Activated CD4-positive, alpha-beta T cell treated with anti-CD3 and anti-CD28 coated beads for 48 hours (primary cell): ENCODE measurements at regions not wholly inside any gene's neighbourhood (a gene's known extent, or its start where the extent isn't known, plus 50 kb on each side); places are given as distances from the start of the nearest gene placed in this dataset.
"Not testable (repeated sequence)": the region's sequence is repeated elsewhere in the genome, so short reads cannot be mapped to it uniquely, and the experiment has no call there.

Experiments used
- DNase-seq: peaks from one replicate; pipeline ENCODE4 v3.0.0-alpha.2; 2020

DNA sequence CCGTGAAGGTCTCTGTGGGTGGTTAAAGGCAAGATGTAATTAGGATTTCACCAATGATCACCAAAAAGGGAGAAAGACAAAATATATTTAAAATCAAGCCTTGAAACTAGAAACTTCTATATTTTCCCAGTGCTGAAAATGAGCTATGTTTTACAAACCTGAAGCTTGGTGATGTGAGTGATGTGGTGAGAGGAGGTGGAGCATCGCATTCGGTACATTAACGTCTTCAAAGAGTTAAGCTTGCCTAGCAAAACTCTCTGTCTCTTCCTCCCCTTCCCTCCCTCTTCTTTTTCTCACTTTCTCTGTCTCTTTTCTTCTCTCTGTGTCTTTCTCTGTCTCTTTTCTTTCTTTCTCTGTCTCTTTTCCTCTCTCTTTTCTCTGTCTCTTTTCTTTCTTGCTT lies 347.3 kb upstream of the IRX2 start:
- no peak for DNase-seq

- no peak for DNase-seq
These were observed 341.2 kb upstream of the IRX2 start for GRCh38 chr5:3092664-3093063.

DNA sequence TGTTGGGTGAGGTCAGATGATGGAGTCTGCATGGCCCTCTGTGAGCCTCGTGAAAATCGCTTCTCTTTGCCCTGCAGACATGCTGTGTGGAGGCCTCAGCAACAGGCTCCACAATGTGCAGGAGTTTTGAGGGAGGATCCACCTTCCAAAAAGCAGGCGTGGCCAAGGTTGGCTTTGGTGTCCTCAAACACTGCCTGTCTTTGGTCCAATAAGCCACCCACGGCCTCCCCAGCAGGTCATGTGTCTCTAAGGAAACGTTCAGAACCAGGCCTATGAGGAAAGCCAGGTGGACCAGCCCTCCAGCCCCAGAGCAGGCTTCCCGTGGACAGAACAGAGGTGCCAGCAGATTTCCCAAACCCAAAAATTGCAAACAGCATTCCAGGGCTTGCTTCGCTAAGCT lies 340.7 kb upstream of the IRX2 start:
- no peak for DNase-seq

DNA sequence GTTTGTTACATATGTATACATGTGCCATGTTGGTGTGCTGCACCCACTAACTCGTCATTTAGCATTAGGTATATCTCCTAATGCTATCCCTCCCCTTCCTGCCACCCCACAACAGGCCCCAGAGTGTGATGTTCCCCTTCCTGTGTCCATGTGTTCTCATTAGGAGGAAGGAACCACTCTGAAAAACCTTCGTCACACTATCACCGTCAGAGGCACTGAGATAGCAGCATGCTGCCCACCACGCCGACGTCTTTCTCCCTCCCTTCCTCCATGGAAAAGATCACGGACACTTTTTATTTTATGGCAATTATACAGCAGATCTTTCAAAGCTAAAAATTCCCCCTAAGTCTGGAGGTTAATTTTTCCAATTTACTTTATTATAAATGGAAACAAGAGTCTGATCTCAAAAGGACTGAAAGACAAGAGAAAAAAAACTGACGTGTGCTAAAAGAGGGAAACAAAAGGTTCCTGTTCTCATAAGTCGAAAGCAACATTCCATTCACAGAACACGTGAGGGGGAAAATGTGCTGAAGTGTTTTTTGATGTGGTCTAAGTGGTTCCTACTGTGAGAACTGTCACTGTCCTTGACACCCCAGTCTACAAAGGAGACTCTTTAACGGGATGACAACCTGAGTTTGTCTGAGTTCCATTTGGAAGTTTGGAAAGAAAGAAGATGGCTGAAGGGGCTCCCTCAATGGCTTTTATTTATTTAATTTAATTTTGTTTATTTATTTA lies 339.7 kb upstream of the IRX2 start:
- no peak for DNase-seq

DNA sequence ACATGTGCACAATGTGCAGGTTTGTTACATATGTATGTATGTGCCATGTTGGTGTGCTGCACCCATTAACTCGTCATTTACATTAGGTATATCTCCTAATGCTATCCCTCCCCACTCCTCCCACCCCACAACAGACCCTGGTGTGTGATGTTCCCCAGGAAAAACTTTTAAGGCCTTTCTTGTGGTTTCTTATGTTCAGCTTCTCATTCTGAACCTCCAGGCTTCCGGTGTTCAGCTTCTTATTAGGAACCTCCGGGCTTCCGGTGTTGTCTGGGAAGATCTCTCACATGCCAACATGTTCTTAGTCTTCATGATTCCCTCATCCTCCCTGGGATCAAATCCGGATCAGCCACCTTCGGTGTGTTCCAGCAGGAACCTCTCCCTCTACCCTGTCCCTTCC lies 338.8 kb upstream of the IRX2 start:
- not testable (repeated sequence) for DNase-seq

GRCh38 chr5:3080366-3080765 lies 328.9 kb upstream of the IRX2 start:
- DNase-seq: no peak

DNA sequence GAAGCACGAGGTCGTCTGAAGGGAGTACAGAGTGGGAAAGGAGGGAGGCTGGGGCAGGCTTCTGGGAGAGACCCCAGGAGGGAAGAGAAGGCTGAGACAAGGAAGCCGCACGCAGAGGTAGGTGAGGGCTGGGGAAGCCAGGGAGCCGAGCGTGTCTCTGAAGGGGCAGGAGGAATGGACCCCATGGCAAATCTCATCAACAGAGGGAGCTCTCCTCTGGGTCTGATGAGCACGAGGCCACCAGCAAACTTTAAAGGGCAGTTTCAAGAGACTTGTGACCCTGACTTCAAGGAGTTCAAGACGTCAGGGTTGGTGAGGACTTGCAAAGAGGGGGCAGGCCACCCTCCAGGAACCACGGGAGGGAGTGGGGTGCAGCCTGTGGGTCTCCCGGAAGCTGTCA lies 326.2 kb upstream of the IRX2 start:
- no peak for DNase-seq

DNA sequence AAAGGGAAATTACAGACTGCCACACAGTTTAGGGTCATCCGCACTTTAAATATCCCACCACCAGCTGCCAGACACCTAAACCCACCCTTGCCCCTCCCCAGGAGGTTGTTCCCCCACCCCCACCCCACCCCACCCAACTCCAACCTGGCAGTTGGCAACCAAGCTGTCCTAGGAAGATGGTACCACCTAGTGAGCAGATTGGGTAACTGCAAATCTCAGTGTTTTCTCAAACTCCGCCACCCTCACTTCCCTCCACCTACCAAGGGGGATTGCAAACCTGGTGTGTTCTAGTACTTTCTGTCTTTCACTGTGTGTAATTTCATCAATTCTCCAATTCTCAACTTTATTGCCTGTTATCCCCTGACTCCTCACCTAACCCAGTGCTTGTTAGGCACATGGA lies 323.8 kb upstream of the IRX2 start:
- no peak for DNase-seq

DNA sequence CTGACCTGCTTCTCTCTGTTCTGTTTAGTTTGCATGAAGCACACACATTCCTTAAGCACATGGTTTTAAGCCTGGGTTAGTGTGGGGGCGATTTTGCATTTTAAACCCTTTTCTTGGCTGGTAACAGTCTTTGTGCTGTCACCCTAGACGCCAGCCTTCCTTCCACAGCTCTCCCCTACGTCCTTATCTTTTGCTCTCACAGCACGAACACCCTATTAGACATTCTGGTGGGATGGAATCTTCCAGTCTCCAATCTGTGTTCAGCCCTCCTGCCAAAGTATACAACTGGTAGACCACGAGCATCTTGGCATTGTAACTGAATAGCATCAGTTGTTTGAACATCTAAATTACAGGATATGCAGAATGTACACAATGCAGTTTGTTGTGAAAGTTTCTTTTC lies 316.9 kb upstream of the IRX2 start:
- DNase-seq: no peak

- no peak for DNase-seq
These were observed 308.8 kb upstream of the IRX2 start for GRCh38 chr5:3060283-3060682.

DNA sequence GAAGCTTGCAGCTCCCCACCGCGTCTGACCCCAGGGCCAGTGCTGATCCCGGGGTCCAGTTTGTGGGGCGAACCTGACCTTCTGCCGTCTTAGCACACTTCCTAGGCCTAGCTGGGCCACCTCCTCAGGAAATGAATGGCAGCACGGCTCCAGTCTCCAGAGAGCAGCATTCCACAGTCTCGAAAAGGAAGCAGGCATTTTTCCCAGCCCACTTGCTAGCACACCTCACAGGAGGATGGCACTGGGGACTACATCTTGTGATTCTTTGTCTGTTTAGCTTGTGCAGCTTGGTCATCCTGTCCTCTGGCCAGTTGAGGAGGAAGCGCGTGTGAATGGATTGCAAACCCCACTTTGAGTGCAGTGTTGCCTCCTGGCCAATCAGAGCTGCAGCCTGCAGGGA lies 308.0 kb upstream of the IRX2 start:
- DNase-seq: no peak

DNA sequence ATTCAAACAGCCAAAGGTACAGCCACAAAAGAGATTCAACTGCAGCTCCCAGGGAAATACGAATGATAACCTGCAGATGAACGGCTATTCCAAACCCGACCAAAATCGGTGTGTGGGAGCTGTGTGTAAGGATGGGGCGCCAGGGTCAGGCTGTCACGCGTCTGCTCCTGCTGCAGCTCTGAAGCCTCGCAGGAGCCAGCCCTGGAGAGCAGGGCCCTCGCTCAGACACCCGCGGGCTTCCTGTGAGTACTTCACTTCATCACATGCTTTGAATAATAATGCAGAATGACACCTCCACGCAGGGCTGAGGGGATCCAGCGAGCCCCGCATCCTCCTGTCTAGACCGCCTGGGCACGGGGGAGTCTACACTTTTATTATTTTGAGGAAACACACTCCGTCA lies 307.5 kb upstream of the IRX2 start:
- DNase-seq: no peak

DNA sequence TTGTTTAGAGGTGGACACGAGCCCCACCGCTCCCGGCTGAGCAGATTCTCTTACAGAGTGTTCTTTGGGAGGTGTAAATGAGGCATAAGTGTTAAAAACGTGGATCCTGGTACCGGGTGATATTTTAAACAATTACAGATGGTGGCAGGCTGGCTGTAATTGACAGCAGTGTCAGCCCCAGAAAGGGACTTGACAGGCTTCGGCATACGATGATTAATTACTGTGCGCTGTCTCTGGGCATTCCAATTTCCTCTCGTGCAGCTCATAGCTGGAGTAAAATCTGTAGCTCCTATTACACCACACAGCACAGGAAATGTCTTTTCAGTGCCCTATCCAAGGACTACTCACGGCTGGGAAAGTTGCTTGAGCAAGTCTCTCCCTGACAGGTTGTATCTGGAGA lies 305.4 kb upstream of the IRX2 start:
- no peak for DNase-seq

GRCh38 chr5:3051400-3051799 lies 299.9 kb upstream of the IRX2 start:
- DNase-seq: no peak

DNA sequence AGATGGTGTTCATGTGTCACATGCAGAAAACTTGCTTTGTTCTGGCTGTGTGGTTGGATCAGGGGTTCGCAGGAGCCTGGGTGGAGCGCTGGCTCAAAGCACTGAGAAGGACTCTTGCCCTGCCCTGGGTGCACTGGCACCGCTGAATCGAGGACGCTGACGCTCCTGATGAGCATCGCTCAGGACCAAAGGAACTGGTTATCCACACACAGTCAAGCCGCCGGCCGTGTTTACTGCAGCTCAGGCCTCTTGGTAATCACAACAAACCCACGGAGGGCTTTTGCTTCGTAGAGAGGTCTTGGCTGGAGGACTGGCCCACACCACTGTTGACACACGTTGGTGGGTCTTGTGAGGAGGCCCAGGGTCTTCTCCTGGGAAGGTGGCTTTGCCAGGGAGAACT lies 299.4 kb upstream of the IRX2 start:
- DNase-seq: no peak

DNA sequence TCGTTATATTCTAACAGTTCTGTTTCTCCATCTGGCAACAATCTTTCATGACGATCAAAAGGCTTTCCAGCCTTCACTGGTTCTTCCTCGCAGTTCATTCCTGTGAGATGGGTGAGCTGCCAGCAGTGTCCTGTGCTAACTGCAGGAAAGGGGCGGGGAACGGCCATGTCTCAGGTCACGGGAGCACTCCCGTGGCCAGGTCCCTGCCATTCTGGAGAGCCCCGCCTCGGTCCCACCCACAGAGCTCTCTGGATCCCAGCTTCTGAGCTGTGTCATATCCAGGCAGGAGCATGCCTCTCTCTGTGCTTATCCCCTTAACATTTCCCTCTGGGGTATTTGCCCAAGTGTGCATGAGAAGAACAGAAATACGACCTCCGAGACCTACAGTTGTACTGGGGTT lies 297.8 kb upstream of the IRX2 start:
- DNase-seq: no peak

GRCh38 chr5:3047212-3047774 lies 295.8 kb upstream of the IRX2 start:
- DNase-seq: no peak

GRCh38 chr5:3043600-3043999 lies 292.1 kb upstream of the IRX2 start:
- DNase-seq: no peak

DNA sequence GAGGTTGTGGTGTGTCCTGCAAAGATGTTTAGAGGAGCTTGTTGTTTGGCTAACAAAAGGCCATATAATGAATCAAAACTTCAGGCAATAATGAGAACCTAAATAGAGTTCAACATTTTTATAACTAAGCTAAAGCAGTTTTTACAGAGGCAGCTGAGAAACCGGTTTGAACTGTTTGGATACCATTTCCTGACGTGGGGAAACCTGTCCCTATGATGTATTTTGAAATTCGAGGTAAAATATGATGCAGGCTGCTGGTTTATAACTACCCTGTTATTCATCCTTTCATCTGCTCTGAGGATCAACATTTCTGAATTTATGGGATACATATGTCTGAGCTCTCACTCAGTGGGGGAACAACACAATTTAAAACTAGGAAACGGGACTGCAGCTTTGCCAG lies 289.5 kb upstream of the IRX2 start:
- no peak for DNase-seq

- DNase-seq: no peak
These were observed 284.7 kb upstream of the IRX2 start for GRCh38 chr5:3036041-3036788.

- no peak for DNase-seq
These were observed 284.0 kb upstream of the IRX2 start for GRCh38 chr5:3035452-3035851.

- no peak for DNase-seq
These were observed 283.4 kb upstream of the IRX2 start for GRCh38 chr5:3034881-3035280.

- DNase-seq: no peak
These were observed 283.0 kb upstream of the IRX2 start for GRCh38 chr5:3034449-3034848.

- DNase-seq: no peak
These were observed 281.7 kb upstream of the IRX2 start for GRCh38 chr5:3033033-3033755.
